Liver (tissue), 3 donors: ENCODE measurements at regions not wholly inside any gene's neighbourhood (a gene's known extent, or its start where the extent isn't known, plus 50 kb on each side); places are given as distances from the start of the nearest gene placed in this dataset.

Experiments used
- TF ChIP-seq, protein P1 (sequence below): fragments of 150-350 bp; IDR thresholded peaks from 2 replicates; pipeline ENCODE4 v1.5.1; 2017; ENCODE audit warnings: improper control_type of control experiment, low read depth, low read length; ENCODE audit not compliant: missing input control
- TF ChIP-seq, protein P2 (sequence below): IDR thresholded peaks from 2 replicates; pipeline ENCODE4 v1.6.1; 2016; ENCODE audit warnings: antibody characterized with exemption
- donor health status: healthy.
- donor health status: healthy.

DNA sequence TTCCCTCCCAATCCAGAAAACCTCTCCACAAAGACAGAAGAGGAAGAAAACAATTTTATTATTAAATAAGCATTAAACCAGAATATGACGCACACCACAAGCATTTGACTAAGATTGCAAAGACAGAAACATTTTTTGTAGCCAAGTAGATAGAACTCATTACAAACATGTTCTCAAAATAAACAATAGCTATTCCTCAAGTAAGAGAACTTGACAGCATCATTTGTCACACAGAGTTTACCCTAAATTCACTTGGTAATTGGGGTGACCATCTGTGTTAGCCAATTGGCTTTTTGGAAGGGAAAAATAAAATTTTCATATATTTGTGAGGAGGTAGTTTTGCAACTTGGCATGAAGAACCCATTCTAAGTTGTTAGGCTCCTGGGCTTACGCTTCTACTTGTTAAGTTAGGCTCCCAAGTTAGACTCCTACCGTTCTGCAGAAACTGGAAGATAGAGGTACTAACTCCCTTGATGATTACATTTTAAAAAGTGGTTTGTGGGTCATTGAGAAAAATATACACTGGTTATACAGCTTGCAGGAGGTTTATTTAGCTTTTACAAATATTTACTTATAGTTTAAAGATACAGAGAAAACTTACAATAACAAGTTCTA, 618.6 kb upstream of the CNTNAP2 start:
- TF ChIP-seq, protein P1, sequence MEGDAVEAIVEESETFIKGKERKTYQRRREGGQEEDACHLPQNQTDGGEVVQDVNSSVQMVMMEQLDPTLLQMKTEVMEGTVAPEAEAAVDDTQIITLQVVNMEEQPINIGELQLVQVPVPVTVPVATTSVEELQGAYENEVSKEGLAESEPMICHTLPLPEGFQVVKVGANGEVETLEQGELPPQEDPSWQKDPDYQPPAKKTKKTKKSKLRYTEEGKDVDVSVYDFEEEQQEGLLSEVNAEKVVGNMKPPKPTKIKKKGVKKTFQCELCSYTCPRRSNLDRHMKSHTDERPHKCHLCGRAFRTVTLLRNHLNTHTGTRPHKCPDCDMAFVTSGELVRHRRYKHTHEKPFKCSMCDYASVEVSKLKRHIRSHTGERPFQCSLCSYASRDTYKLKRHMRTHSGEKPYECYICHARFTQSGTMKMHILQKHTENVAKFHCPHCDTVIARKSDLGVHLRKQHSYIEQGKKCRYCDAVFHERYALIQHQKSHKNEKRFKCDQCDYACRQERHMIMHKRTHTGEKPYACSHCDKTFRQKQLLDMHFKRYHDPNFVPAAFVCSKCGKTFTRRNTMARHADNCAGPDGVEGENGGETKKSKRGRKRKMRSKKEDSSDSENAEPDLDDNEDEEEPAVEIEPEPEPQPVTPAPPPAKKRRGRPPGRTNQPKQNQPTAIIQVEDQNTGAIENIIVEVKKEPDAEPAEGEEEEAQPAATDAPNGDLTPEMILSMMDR, result no peak
- TF ChIP-seq, protein P2, sequence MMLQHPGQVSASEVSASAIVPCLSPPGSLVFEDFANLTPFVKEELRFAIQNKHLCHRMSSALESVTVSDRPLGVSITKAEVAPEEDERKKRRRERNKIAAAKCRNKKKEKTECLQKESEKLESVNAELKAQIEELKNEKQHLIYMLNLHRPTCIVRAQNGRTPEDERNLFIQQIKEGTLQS, result no peak
